DMS114 treated with DMSO at 0.1 percent for 48 hours (cell line): ENCODE measurements at regions not wholly inside any gene's neighbourhood (a gene's known extent, or its start where the extent isn't known, plus 50 kb on each side); places are given as distances from the start of the nearest gene placed in this dataset.
"Not testable (repeated sequence)": the region's sequence is repeated elsewhere in the genome, so short reads cannot be mapped to it uniquely, and the experiment has no call there.

Experiments used
- DNase-seq: peaks from one replicate; lab custom pipeline; 2025; ENCODE audit not compliant: unreplicated experiment; lab: John Stamatoyannopoulos, UW

DNA sequence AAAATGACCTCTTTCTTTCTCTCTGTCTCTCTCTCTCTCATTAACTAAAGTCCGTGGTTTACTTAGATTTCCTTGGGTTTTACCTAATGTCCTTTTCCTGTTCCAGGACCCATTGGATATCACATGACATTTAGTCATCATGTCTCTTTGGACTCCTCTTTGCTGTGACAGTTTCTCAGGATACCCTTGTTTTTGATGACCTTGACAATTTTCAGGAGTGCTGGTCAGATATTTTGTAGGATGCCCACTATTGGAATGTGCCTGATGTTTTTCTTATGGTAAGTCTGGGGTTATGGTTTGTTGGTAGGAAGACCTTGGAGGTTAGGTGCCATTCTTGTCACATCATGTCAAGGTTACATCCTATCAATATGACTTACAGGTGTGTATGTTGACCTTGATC, 199.2 kb upstream of the HTR1E start:
- no peak for DNase-seq

GRCh38 chr6:86731631-86732030, 205.7 kb upstream of the HTR1E start:
- not testable (repeated sequence) for DNase-seq

- DNase-seq: not testable (repeated sequence)
Measured at GRCh38 chr6:86730772-86731171, 206.6 kb upstream of the HTR1E start.

DNA sequence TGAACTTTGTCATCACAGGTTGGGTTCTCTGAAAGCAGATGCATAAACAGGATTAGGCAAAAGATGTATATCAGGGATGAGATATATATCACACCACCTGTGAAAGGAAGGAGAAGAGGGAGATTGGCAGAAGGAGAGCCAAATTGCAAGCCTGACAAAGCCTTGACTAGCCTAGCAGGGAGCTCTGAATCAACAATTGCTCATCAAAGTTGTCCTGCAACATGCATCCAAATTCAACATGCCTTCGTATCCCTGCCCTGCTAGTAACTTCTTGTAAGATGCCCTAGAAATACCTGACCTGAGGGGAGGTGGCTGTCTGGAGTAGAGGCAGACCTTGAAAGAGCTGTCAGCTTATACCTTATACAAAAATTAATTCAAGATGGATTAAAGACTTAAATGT, 207.1 kb upstream of the HTR1E start:
- no peak for DNase-seq

DNA sequence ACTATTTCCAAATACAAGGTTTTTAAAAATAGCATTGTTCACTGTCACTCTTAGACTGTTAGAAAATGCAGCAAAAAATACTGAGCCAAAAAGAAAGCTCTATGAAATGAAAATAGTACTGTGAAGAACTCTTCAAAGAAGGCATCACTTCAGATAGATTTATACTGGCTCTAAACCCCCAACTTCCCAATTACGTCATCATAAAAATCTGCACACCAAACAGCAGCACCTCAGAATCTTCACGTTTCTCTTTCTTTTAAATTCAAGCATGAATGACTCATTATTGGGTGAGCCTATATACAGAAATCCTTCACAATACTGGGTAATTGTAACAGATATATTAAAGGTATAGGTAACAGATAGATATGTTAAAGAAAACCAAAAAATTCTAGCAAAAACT, 208.4 kb upstream of the HTR1E start:
- no peak for DNase-seq

DNA sequence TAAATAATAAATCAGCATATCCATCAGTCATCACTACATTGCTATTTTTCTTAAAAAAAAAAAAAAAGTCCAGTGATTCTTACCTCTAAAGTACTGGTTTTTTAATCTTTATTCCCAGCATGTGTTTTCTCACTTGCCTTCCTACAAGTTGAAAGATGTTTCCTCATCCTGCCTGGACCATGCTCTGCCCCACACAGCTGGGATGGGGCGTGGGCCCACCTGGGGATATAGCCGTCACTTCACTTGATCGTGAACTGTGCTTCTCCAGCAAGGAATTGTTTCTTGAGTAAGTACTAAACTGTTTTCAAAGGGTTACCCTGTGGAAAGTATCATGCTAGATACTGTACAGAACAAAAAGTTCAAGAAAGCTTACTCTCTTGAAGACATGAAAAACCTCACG, 212.6 kb upstream of the HTR1E start:
- DNase-seq: no peak

- no peak for DNase-seq
Measured at GRCh38 chr6:86723729-86724128, 213.6 kb upstream of the HTR1E start.

DNA sequence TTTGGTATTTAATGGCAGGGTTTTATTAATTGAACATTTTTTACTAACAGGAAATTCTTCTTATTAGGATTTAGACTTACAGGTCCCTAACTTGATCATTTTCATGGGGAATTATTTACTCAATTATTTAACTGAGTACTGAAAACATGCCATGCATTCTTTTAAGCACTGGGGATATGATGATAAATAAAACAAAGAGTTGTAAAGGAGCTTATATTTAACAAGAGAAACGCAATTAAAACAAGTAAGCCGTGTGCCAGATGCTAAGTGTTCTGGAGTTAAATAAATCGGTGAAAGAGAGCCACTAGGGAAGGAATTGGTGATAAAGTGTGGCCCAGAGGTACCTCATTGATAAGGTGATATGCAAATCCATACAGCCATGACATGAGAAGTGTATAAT, 214.2 kb upstream of the HTR1E start:
- DNase-seq: no peak

- no peak for DNase-seq
Measured at GRCh38 chr6:86722131-86722530, 215.2 kb upstream of the HTR1E start.

DNA sequence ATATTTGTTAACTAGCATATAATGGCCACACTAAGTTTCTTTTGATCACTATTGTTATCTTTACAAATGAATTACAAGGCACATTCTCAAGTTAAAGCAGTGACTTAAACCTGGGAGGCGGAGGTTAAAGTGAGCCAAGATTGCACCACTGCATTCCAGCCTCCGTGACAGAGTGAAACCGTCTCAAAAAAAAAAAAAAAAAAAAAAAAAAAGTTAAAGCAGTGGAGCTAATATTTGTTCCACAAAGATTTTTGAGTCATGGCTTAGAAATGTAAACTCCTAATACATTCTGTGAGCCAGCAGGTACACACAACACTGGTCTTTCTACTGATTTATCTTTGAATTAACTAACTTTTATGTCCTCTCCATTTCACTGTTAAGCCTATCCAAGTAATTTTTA, 221.7 kb upstream of the HTR1E start:
- no peak for DNase-seq

DNA sequence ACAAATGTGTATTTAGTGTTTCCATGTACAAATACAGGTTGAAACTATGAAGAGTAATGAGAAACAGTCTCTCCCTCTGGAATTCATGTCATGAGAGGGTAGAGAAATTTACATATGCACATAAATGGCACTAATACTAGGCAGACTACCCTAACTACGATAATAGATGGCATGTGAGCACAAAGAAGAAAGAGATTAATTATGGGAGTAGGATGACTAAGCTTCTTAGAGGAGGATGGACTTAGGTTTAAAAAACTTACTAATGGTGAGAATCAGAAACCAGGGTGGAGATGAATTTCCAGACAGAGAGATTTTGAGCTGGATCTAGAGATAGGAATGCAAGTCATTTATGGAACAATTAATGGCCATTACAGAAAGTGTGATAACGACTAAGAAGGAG, 225.3 kb upstream of the HTR1E start:
- no peak for DNase-seq

DNA sequence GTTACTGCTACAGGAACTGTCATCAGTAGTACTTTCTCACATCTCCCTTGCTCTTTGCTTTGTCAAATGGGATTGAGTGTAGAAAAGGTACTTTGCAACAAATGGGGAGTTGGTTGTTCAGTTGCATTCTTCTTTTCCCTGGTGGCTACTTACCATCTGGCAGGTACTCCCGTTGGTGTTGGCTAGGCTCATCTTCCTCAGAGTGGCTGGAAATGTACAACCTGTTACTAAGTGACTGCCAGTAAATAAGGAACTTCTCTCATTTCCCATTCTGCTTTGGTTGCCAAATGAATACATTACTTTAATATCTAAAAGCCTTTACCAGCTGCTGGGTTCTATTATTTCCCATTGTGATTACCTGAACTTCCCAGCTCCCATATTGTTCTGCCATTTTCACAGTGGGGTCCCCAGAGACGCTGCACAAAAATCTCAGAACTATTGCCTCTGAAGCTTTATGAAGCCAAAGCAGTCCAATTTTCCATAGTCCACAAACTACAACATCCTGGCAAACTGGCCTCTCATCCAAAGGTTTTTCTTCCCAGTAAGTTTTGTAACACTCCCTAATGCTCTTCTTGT, 229.7 kb upstream of the HTR1E start:
- DNase-seq: no peak

- DNase-seq: no peak
Measured at GRCh38 chr6:86706449-86706848, 230.9 kb upstream of the HTR1E start.

DNA sequence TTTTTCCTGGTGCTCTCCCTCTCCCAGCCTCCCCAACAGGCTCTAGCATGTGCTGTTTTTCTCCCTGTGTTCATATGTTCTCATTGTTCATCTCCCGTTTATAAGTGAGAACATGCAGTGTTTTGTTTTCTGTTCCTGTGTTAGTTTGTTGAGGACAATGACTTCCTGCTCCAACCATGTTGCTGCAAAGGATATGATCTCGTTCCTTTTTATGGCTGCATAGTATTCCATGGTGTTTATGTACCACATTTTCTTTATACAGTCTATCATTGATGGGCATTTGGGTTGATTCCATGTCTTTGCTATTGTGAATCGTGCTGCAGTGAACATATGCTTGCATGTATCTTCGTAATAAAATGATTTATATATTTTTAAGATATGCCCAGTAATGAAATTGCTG, 236.1 kb upstream of the HTR1E start:
- DNase-seq: not testable (repeated sequence)

- no peak for DNase-seq
Measured at GRCh38 chr6:86686496-86686895, 250.8 kb upstream of the HTR1E start.

DNA sequence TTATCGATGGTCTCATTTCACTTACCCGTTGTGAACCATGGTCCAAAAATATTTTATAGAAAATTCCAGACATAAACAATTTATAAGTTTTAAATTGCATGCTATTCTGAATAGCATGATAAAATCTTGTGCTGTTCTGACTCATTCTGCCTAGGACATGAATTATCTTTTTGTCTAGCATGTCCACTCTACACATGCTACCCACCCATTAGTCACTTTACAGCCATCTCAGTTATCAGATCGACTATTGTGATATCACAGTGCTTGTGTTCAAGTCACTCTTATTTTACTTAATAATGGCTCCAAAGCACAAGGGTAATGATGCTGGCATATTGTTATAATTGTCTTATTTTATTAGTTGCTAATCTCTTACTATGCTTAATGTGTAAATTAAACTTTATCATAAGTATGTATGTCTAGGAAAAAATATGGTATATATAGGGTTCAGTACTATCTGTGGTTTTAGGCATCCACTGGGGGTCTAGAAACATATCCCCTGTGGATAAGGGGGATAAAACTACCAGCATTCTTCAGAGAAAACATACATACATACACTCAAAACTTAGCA, 252.0 kb upstream of the HTR1E start:
- no peak for DNase-seq

- no peak for DNase-seq
Measured at GRCh38 chr6:86683132-86683908, 254.0 kb upstream of the HTR1E start.

GRCh38 chr6:86682297-86682696, 255.0 kb upstream of the HTR1E start:
- DNase-seq: no peak

- DNase-seq: not testable (repeated sequence)
Measured at GRCh38 chr6:86681140-86681539, 256.2 kb upstream of the HTR1E start.

GRCh38 chr6:86672125-86672524, 265.2 kb upstream of the HTR1E start:
- not testable (repeated sequence) for DNase-seq

DNA sequence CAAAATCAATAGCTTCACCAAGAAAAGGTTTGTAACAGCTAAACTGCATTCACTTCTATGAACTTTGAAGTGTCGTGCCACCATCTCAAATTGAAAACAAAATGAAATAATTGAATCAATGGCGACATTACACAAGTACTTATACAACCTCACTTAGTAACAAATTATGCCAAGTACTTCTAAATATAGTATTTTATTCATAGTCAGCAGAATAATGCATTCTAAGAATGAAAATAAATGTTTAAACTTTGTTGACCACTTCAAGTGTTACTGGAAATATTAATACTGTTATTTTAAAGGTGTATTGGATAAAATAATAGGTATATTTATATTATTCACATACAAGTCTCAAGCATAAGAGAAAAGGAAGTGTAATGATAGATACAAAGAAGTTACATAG, 280.1 kb upstream of the HTR1E start:
- no peak for DNase-seq

- no peak for DNase-seq
Measured at GRCh38 chr6:86629123-86629522, 308.2 kb upstream of the HTR1E start.

DNA sequence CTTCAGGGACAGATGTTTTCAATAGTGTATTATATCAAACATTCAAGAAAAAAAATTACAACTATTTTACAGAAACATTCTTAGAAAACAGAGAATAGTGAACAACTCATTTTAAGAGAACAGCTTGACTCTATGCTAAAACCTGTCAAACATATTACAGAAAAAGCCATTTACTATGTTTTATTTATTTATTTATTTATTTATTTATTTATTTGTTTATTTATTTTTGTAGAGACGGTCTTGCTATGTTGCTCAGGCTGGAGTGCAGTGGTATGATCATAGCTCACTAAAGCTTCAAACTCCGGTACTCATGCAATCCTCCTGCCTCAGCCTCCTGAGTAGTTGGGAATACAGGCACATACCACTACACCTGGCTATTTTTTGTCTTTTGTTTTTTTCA, 317.9 kb upstream of the HTR1E start:
- DNase-seq: no peak
